H9 (cell line): ENCODE measurements at regions not wholly inside any gene's neighbourhood (a gene's known extent, or its start where the extent isn't known, plus 50 kb on each side); places are given as distances from the start of the nearest gene placed in this dataset.

Experiments
- DNase-seq: peaks from one replicate; pipeline ENCODE4 v3.0.0-alpha.2; 2017
- H2AFZ ChIP-seq: one replicate; pipeline ENCODE4 v1.6.1; 2013; ENCODE audit warnings: mild to moderate bottlenecking, low read length, control low read depth, moderate library complexity
- H2AK5ac ChIP-seq: 2 replicates; pipeline ENCODE4 v1.6.1; 2013; ENCODE audit warnings: low read length, control low read depth, mixed read lengths; ENCODE audit not compliant: insufficient read length
- H2BK120ac ChIP-seq: one replicate; pipeline ENCODE4 v1.6.1; 2013; ENCODE audit warnings: low read depth, mild to moderate bottlenecking, low read length, control low read depth, inconsistent platforms; ENCODE audit not compliant: poor library complexity, severe bottlenecking
- H2BK12ac ChIP-seq: 2 replicates; pipeline ENCODE4 v1.6.1; 2013; ENCODE audit warnings: low read length, control low read depth, mixed read lengths, low read depth; ENCODE audit not compliant: insufficient read length
- H2BK15ac ChIP-seq: 2 replicates; pipeline ENCODE4 v1.6.1; 2013; ENCODE audit warnings: low read depth, low read length, control low read depth
- H2BK20ac ChIP-seq: one replicate; pipeline ENCODE4 v1.6.1; 2013; ENCODE audit warnings: low read depth, mild to moderate bottlenecking, low read length, control low read depth, inconsistent platforms; ENCODE audit not compliant: poor library complexity, severe bottlenecking
- H2BK5ac ChIP-seq: 2 replicates; pipeline ENCODE4 v1.6.1; 2013; ENCODE audit warnings: low read length, control low read depth, mixed read lengths; ENCODE audit not compliant: insufficient read length
- H3K14ac ChIP-seq: 2 replicates; pipeline ENCODE4 v1.6.1; 2013; ENCODE audit warnings: low read length, control low read depth; ENCODE audit not compliant: insufficient read depth
- H3K18ac ChIP-seq: 2 replicates; pipeline ENCODE4 v1.6.1; 2013; ENCODE audit warnings: low read depth, mild to moderate bottlenecking, mixed read lengths, low read length, control low read depth; ENCODE audit not compliant: insufficient read length
- H3K23ac ChIP-seq: 2 replicates; pipeline ENCODE4 v1.6.1; 2013; ENCODE audit warnings: low read length, control low read depth, mixed read lengths, low read depth; ENCODE audit not compliant: insufficient read length
- H3K23me2 ChIP-seq: 2 replicates; pipeline ENCODE4 v1.6.1; 2013; ENCODE audit warnings: low read depth, mild to moderate bottlenecking, mixed read lengths, low read length, control low read depth; ENCODE audit not compliant: insufficient read length, poor library complexity, severe bottlenecking
- H3K27ac ChIP-seq: 2 replicates; pipeline ENCODE4 v1.5.1; 2013; ENCODE audit warnings: low read length, control low read depth, mixed read lengths, low read depth; ENCODE audit not compliant: insufficient read length
- H3K27me3 ChIP-seq: 2 replicates; pipeline ENCODE4 v1.6.1; 2013; ENCODE audit warnings: low read length, control low read depth, inconsistent platforms; ENCODE audit not compliant: insufficient read depth
- H3K4ac ChIP-seq: 2 replicates; pipeline ENCODE4 v1.6.1; 2013; ENCODE audit warnings: low read depth, mild to moderate bottlenecking, control low read depth, inconsistent platforms, low read length, moderate library complexity
- H3K4me1 ChIP-seq: 2 replicates; pipeline ENCODE4 v1.6.1; 2013; ENCODE audit warnings: low read length, control low read depth, inconsistent platforms; ENCODE audit not compliant: insufficient read depth
- H3K4me2 ChIP-seq: 2 replicates; pipeline ENCODE4 v1.6.1; 2013; ENCODE audit warnings: low read length, control low read depth, mixed read lengths; ENCODE audit not compliant: insufficient read length, insufficient read depth
- H3K56ac ChIP-seq: 2 replicates; pipeline ENCODE4 v1.6.1; 2013; ENCODE audit warnings: low read depth, mild to moderate bottlenecking, mixed read lengths, low read length, control low read depth; ENCODE audit not compliant: insufficient read length
- H3K79me1 ChIP-seq: 2 replicates; pipeline ENCODE4 v1.6.1; 2013; ENCODE audit warnings: low read depth, mild to moderate bottlenecking, moderate library complexity, low read length, control low read depth, inconsistent platforms; ENCODE audit not compliant: insufficient read depth, poor library complexity, severe bottlenecking
- H3K79me2 ChIP-seq: 2 replicates; pipeline ENCODE4 v1.6.1; 2013; ENCODE audit warnings: low read length, control low read depth, inconsistent platforms; ENCODE audit not compliant: insufficient read depth
- H3K9ac ChIP-seq: 2 replicates; pipeline ENCODE4 v1.6.1; 2013; ENCODE audit warnings: low read length, control low read depth, mixed read lengths; ENCODE audit not compliant: insufficient read length; ENCODE audit errors: extremely low read depth
- H3K9me3 ChIP-seq: one replicate; pipeline ENCODE4 v1.6.1; 2013; ENCODE audit warnings: low read depth, low read length, inconsistent platforms; ENCODE audit not compliant: control insufficient read depth
- H3T11ph ChIP-seq: one replicate; pipeline ENCODE4 v1.6.1; 2013; ENCODE audit warnings: mild to moderate bottlenecking, low read length, control low read depth, inconsistent platforms
- H4K20me1 ChIP-seq: one replicate; pipeline ENCODE4 v1.6.1; 2013; ENCODE audit not compliant: control insufficient read depth, insufficient read length, insufficient read depth
- H4K5ac ChIP-seq: 2 replicates; pipeline ENCODE4 v1.6.1; 2013; ENCODE audit warnings: low read depth, mild to moderate bottlenecking, mixed read lengths, low read length, control low read depth; ENCODE audit not compliant: insufficient read length
- H4K8ac ChIP-seq: replicated peaks from 2 replicates; pipeline ENCODE4 v1.6.1; 2013; ENCODE audit warnings: low read length, control low read depth, mixed read lengths, low read depth; ENCODE audit not compliant: insufficient read length
- H4K91ac ChIP-seq: 2 replicates; pipeline ENCODE4 v1.6.1; 2013; ENCODE audit warnings: low read depth, mild to moderate bottlenecking, moderate library complexity, mixed read lengths, low read length, control low read depth; ENCODE audit not compliant: insufficient read length
- H3K27ac Mint-ChIP-seq, 3 experiments: 2 replicates in 2 of 3; 3 replicates in 1 of 3; pipeline ENCODE4 v1.8.0; 2020 to 2021; ENCODE audit warnings: mixed read lengths in 3 of 3, mild to moderate bottlenecking in 1 of 3, moderate library complexity in 1 of 3
- H3K27me3 Mint-ChIP-seq: 2 replicates; pipeline ENCODE4 v1.8.0; 2021; ENCODE audit warnings: low read depth, mild to moderate bottlenecking, moderate library complexity, mixed read lengths
- H3K36me3 Mint-ChIP-seq, 3 experiments: 2 replicates in 2 of 3; 3 replicates in 1 of 3; pipeline ENCODE4 v1.8.0; 2020 to 2021; ENCODE audit warnings: low read depth in 3 of 3, mixed read lengths in 3 of 3; ENCODE audit not compliant: insufficient read depth in 1 of 3
- H3K4me1 Mint-ChIP-seq, 2 experiments: 2 replicates each; pipeline ENCODE4 v1.8.0; 2020; ENCODE audit warnings: mixed read lengths in 2 of 2
- H3K4me3 Mint-ChIP-seq, 2 experiments: 2 replicates in 1 of 2; 3 replicates in 1 of 2; pipeline ENCODE4 v1.8.0; 2020 to 2021; ENCODE audit warnings: mild to moderate bottlenecking in 2 of 2, mixed read lengths in 2 of 2, moderate library complexity in 1 of 2
- H3K9me3 Mint-ChIP-seq, 2 experiments: 2 replicates in 1 of 2; 3 replicates in 1 of 2; pipeline ENCODE4 v1.8.0; 2020; ENCODE audit warnings: mild to moderate bottlenecking in 2 of 2, mixed read lengths in 2 of 2, moderate library complexity in 1 of 2
- WGBS: extraction: QIAGEN DNeasy Blood & Tissue Kit; methylation state at CpG from one replicate; pipeline ENCODE4 v1.1.7; 2013; ENCODE audit warnings: missing lambda C conversion rate, low lambda C conversion rate, mixed read lengths; ENCODE audit not compliant: insufficient read length; ENCODE audit errors: extremely low coverage; 5-methylcytosine and 5-hydroxymethylcytosine counted together
- TF ChIP-seq, protein P1 (sequence below): fragments of 200-600 bp; sonication (generic); conservative IDR thresholded peaks from 3 replicates; pipeline ENCODE4 v1.8.0; 2021; ENCODE audit warnings: antibody characterized with exemption, mild to moderate bottlenecking

DNA sequence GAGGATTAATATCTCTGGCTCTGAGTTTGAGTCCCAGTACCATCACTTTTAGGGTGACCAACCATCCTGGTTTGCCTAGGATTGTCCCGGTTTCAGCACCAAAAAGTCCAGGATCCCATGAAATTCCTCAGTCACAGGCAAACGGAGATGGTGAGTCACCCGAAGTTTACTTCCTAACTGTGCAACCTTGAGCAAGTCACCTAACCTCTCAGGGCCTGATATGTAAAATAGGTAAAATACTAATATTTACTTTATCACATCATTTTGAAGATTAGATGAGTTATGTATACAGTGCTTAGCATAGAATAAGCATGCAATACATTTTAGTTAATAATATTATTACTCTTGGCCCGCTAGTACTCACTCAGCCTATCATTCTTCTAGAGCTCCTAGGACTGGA lies 91.1 kb upstream of the KCNMB2 start:
- Mint-ChIP-seq H3K4me3 (no peak overlapping the region), H3K36me3 (no peaks in the 10 kb centered on the region), H3K9me3 (peaks cover 0 to 4% of the 10 kb centered on the region in 2 experiments; a peak in 1 of 5 replicates), H3K4me1 (peaks cover under 1 to 1% of the 10 kb centered on the region in 2 experiments; a peak in 2 of 4 replicates), H3K27me3 (no peaks in the 10 kb centered on the region), H3K27ac (no peak overlapping the region)
- Histone ChIP-seq H2BK120ac (no peak overlapping the region), H3K79me2 (no peaks in the 10 kb centered on the region), H3K23me2 (no peaks in the 10 kb centered on the region), H3K23ac (no peak overlapping the region), H4K5ac (no peak overlapping the region), H2BK5ac (no peak overlapping the region), H4K8ac (no peak overlapping the region), H2AFZ (no peak overlapping the region), H3K9ac (no peak overlapping the region), H3K9me3 (no peaks in the 10 kb centered on the region), H4K91ac (no peak overlapping the region), H2BK12ac (no peak overlapping the region), H3K4me2 (no peak overlapping the region), H3K27ac (no peak overlapping the region), H3K4ac (no peak overlapping the region), H2BK20ac (no peak overlapping the region), H3K79me1 (no peaks in the 10 kb centered on the region), H3T11ph (no peak overlapping the region), H3K18ac (no peak overlapping the region), H2AK5ac (no peak overlapping the region), H2BK15ac (no peak overlapping the region), H3K4me1 (no peaks in the 10 kb centered on the region), H3K27me3 (no peaks in the 10 kb centered on the region), H3K56ac (no peak overlapping the region), H3K14ac (no peak overlapping the region), H4K20me1 (no peaks in the 10 kb centered on the region)
- TF ChIP-seq, protein P1, sequence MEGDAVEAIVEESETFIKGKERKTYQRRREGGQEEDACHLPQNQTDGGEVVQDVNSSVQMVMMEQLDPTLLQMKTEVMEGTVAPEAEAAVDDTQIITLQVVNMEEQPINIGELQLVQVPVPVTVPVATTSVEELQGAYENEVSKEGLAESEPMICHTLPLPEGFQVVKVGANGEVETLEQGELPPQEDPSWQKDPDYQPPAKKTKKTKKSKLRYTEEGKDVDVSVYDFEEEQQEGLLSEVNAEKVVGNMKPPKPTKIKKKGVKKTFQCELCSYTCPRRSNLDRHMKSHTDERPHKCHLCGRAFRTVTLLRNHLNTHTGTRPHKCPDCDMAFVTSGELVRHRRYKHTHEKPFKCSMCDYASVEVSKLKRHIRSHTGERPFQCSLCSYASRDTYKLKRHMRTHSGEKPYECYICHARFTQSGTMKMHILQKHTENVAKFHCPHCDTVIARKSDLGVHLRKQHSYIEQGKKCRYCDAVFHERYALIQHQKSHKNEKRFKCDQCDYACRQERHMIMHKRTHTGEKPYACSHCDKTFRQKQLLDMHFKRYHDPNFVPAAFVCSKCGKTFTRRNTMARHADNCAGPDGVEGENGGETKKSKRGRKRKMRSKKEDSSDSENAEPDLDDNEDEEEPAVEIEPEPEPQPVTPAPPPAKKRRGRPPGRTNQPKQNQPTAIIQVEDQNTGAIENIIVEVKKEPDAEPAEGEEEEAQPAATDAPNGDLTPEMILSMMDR = no peak
- DNase-seq = no peak
- WGBS = no CpG with 5 or more reads among the region's 4 CpGs
